NB4 (cell line): ENCODE measurements at regions not wholly inside any gene's neighbourhood (a gene's known extent, or its start where the extent isn't known, plus 50 kb on each side); places are given as distances from the start of the nearest gene placed in this dataset.

Source experiments
- CTCF ChIP-seq: IDR thresholded peaks from one replicate; pipeline ENCODE4 v1.5.1; 2012; ENCODE audit warnings: low read depth, low read length
- MAX ChIP-seq: IDR thresholded peaks from 2 replicates; pipeline ENCODE4 v1.6.1; 2011; ENCODE audit warnings: low read depth, low read length
- POLR2A ChIP-seq: IDR thresholded peaks from 2 replicates; pipeline ENCODE4 v1.6.1; 2011; ENCODE audit warnings: mild to moderate bottlenecking; ENCODE audit not compliant: insufficient read length; ENCODE audit errors: extremely low read depth

- no peak for TF ChIP-seq CTCF
- no peak for TF ChIP-seq MAX
- no peak for TF ChIP-seq POLR2A
These were observed 59.1 kb downstream of the CXCL12 start for GRCh38 chr10:44325596-44326307.
